ENCODE measurements at regions not wholly inside any gene's neighbourhood (a gene's known extent, or its start where the extent isn't known, plus 50 kb on each side); places are given as distances from the start of the nearest gene placed in this dataset.

DNA sequence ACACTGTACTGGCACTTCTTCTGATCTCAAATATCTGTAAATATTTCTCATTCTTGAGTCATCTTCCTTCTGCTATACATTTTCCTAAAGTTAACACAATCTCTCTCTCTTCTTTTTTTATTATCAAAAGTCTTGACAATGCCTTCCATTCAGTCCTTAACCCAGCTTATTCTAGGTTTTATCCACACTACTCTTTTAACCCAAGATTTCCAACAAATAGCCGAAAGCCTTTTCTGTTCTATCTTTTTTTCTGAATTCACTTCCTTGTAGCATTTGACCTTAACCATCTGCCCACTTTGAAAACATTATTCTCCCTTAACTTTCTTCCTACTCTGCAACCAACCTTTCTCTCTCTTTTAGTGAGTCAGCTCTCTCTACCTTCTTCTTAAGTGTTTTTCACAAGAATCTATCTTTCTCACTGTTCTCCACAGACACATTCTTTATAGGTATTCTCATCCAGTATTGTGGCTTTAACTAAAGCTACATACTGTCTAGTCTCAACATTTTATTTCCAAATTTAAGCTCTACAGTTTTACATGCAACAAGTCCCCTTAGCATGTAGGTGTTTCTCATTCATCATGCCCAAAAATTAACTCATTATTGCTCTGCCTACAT, 915.6 kb downstream of the KCNMA1 start:
- no peak for DNase-seq (ENCODE audit: low read depth)
- no peak overlapping the region for H3K4me3 ChIP-seq (ENCODE audit: low read depth, low read length)
- TF ChIP-seq, protein P1, sequence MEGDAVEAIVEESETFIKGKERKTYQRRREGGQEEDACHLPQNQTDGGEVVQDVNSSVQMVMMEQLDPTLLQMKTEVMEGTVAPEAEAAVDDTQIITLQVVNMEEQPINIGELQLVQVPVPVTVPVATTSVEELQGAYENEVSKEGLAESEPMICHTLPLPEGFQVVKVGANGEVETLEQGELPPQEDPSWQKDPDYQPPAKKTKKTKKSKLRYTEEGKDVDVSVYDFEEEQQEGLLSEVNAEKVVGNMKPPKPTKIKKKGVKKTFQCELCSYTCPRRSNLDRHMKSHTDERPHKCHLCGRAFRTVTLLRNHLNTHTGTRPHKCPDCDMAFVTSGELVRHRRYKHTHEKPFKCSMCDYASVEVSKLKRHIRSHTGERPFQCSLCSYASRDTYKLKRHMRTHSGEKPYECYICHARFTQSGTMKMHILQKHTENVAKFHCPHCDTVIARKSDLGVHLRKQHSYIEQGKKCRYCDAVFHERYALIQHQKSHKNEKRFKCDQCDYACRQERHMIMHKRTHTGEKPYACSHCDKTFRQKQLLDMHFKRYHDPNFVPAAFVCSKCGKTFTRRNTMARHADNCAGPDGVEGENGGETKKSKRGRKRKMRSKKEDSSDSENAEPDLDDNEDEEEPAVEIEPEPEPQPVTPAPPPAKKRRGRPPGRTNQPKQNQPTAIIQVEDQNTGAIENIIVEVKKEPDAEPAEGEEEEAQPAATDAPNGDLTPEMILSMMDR (IDR thresholded peaks at IDR 0.05; ENCODE audit: control insufficient read depth, extremely low read depth, insufficient read depth), result no peak

DNA sequence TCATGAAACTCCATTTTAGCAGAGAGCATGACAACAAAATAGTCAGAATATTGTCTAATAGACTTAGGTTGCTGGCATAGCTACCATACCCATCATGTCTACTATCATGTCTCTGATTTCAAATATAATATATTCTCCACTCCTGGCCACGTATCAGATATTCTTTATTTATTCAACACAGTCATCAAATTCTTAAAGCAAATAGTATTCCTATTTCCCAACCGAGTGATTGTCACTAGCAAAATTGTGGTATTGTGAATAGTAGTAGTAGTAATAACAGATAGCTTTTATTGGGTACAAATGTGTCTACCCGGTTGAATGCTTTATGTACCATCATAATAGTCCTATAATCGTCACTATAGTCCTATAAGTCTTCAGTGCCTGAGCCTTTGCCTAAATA, 918.6 kb downstream of the KCNMA1 start:
- TF ChIP-seq, protein P1 (IDR thresholded peaks at IDR 0.05; ENCODE audit: control insufficient read depth, extremely low read depth, insufficient read depth), result no peak
- DNase-seq (ENCODE audit: low read depth), result peak; percentile 1
- H3K4me3 ChIP-seq (ENCODE audit: low read depth, low read length), result no peak overlapping the region

DNA sequence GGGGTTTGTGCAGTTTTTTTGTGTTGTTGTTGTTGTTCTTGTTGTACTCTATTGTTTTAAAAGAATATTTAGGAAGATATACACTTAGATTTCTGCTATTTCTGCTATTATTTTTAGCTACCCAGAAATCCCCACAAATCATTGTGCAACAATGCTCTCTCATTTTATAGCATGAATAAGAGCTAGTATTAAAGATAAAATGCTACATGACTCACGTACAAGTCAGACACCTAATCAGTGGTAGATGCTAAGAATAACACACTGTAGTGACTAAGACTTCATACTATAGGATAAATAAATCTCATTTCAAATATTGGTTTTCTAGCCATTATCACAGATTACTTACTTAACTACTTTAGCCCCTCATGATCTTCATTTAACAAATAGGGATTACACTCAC, 920.5 kb downstream of the KCNMA1 start:
- H3K4me3 ChIP-seq (ENCODE audit: low read depth, low read length), result no peak overlapping the region
- TF ChIP-seq, protein P1 (IDR thresholded peaks at IDR 0.05; ENCODE audit: control insufficient read depth, extremely low read depth, insufficient read depth), result no peak
- no peak for DNase-seq (ENCODE audit: low read depth)

DNA sequence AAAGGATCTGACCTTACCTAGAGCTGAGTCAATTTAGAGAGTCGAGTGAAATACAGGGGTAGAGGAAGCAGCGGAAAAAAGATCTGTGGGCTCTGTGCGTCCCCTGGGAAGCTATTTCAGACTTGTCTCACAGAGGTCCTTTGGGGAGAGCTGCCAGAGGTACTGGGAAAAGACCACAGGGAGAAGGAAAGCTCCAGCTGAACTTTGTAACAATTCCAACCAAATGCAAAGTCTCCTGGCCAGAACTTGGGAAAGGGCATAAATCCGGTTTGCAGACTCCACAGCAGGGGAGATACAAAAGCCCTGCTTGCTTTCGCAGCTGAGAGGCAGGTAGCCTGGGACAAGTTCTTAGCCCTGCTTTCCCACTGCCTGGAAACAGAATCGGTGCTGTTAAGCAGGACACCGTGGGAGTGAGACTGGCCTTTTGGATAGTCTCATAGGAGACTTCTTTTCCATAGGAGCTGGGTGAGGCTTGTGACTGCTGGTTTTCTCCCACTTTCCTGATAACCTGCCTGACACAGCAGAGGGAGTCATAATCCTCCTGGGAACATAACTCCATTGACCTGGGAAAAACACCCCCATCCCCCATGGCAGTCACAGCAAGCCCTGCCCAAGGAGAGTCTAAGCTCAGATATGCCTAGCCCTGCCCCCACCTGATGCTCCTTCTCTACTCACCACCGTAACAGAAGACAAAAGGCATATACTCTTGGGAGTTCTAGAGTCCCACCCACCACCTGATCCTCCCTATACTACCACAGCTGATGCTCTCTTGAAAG, 926.2 kb downstream of the KCNMA1 start:
- no peak for DNase-seq (ENCODE audit: low read depth)
- TF ChIP-seq, protein P1 (IDR thresholded peaks at IDR 0.05; ENCODE audit: control insufficient read depth, extremely low read depth, insufficient read depth), result no peak
- no peak overlapping the region for H3K4me3 ChIP-seq (ENCODE audit: low read depth, low read length)

DNA sequence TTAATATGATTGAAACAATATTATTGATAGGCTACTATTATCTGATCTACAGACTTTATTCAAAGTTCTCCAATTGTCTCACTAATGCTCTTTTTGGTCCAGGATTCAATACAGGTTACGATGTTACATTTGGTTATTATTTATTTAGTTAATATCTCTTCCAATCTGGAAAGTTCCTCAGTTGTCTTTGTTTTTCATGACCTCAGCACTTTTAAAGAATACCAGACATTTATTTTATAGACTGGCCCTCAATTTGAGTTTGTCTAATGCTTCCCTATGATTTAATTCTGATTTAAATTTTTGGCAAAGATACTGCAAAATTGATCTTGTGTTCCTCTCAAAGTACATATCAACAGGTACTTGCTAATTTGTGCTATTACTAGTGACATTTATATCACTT, 937.4 kb downstream of the KCNMA1 start:
- no peak overlapping the region for H3K4me3 ChIP-seq (ENCODE audit: low read depth, low read length)
- TF ChIP-seq, protein P1 (IDR thresholded peaks at IDR 0.05; ENCODE audit: control insufficient read depth, extremely low read depth, insufficient read depth), result no peak
- DNase-seq (ENCODE audit: low read depth), result no peak

DNA sequence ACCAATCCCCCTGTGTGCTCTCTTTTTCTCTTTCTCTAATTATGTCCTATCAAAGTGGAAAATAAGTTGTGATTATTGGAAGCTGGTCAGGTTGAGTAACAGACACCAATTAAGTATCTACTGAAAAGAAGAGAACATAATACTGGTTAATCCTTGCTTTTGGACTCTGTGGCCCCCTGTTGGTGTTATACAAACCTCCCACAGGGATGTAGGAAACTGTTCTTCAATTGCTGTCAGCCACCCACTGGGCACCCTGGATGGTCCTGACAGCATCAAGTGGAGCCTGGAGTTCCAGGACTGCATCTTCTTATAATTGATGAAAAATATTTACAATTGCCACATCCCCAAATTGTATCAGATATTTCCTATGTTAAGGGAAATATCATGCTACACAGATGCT, 939.7 kb downstream of the KCNMA1 start:
- H3K4me3 ChIP-seq (ENCODE audit: low read depth, low read length), result no peak overlapping the region
- TF ChIP-seq, protein P1 (IDR thresholded peaks at IDR 0.05; ENCODE audit: control insufficient read depth, extremely low read depth, insufficient read depth), result no peak
- DNase-seq (ENCODE audit: low read depth), result no peak

Measured in LNCaP clone FGC (cell line).